GM12872 (cell line): ENCODE measurements at regions not wholly inside any gene's neighbourhood (a gene's known extent, or its start where the extent isn't known, plus 50 kb on each side); places are given as distances from the start of the nearest gene placed in this dataset.

ENCODE experiments used
- CTCF ChIP-seq: IDR thresholded peaks from 3 replicates; pipeline ENCODE4 v1.5.1; 2011; ENCODE audit warnings: low read depth, mild to moderate bottlenecking, low read length, moderate library complexity; ENCODE audit not compliant: insufficient read depth

GRCh38 chr4:86543080-86543479 is 51.0 kb upstream of the PTPN13 start:
- no peak for TF ChIP-seq CTCF

- TF ChIP-seq CTCF, result no peak
Observed at GRCh38 chr4:86543560-86544309, 50.4 kb upstream of the PTPN13 start.

GRCh38 chr4:86544310-86544966 is 49.7 kb upstream of the PTPN13 start:
- no peak for TF ChIP-seq CTCF
